Left ventricle myocardium inferior (tissue), 1 donor: ENCODE measurements at regions not wholly inside any gene's neighbourhood (a gene's known extent, or its start where the extent isn't known, plus 50 kb on each side); places are given as distances from the start of the nearest gene placed in this dataset.

Experiments
- DNase-seq: peaks from one replicate; pipeline ENCODE4 v3.0.0-alpha.2; 2020
- H3K27ac ChIP-seq: fragments of 200-600 bp; replicated peaks from 2 replicates; pipeline ENCODE4 v1.8.0; 2021
- H3K27me3 ChIP-seq: fragments of 200-600 bp; 2 replicates; pipeline ENCODE4 v1.8.0; 2021; ENCODE audit warnings: low read depth
- H3K36me3 ChIP-seq: fragments of 200-600 bp; 2 replicates; pipeline ENCODE4 v1.8.0; 2021
- H3K4me1 ChIP-seq: fragments of 200-600 bp; 2 replicates; pipeline ENCODE4 v1.8.0; 2021
- H3K4me3 ChIP-seq: fragments of 200-600 bp; 2 replicates; pipeline ENCODE4 v1.8.0; 2021; ENCODE audit warnings: mild to moderate bottlenecking, moderate library complexity
- H3K9me3 ChIP-seq: fragments of 200-600 bp; replicated peaks from 2 replicates; pipeline ENCODE4 v1.8.0; 2021
- intact Hi-C: fragments of 100-400 bp; cut with micrococcal nuclease; formaldehyde crosslinking; loops from one replicate; pipeline ENCODE4 v1.11.0; 2022
- TF ChIP-seq, protein P1 (sequence below): fragments of 200-600 bp; IDR thresholded peaks from 2 replicates; pipeline ENCODE4 v1.8.0; 2021; ENCODE audit warnings: antibody characterized with exemption, mild to moderate bottlenecking, borderline replicate concordance
- donor health status: DM: no; HTN: yes; CAD: no; lungs with severe emphysema.

DNA sequence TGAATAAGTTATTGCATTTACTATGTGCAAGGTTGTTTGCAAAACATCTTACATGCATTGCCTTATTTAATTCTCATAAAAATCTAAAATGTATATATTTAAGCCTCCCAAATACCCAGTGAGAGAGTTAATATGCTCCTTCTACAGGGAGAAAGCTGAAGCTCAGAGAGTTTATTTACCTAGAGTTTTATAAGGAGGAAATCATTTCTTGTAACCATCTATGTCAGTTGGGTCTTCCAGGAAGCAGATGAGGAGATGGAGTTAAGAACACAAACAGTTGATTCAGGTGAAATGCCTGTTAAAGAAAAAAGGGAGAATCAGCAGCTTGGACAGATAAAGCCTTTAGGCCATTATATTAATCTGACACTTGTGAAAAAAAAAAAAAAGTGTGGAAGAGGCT is 62.6 kb upstream of the DHX40 start:
- DNase-seq: no peak
- no peaks in the 10 kb centered on the region for H3K36me3 ChIP-seq
- no peak overlapping the region for H3K4me3 ChIP-seq
- peaks cover 7% of the 10 kb centered on the region for H3K4me1 ChIP-seq
- H3K27me3 ChIP-seq: no peaks in the 10 kb centered on the region
- H3K27ac ChIP-seq: no peak overlapping the region
- H3K9me3 ChIP-seq: no peaks in the 10 kb centered on the region
- intact Hi-C loops: no loop called here
- TF ChIP-seq, protein P1, sequence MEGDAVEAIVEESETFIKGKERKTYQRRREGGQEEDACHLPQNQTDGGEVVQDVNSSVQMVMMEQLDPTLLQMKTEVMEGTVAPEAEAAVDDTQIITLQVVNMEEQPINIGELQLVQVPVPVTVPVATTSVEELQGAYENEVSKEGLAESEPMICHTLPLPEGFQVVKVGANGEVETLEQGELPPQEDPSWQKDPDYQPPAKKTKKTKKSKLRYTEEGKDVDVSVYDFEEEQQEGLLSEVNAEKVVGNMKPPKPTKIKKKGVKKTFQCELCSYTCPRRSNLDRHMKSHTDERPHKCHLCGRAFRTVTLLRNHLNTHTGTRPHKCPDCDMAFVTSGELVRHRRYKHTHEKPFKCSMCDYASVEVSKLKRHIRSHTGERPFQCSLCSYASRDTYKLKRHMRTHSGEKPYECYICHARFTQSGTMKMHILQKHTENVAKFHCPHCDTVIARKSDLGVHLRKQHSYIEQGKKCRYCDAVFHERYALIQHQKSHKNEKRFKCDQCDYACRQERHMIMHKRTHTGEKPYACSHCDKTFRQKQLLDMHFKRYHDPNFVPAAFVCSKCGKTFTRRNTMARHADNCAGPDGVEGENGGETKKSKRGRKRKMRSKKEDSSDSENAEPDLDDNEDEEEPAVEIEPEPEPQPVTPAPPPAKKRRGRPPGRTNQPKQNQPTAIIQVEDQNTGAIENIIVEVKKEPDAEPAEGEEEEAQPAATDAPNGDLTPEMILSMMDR: no peak

DNA sequence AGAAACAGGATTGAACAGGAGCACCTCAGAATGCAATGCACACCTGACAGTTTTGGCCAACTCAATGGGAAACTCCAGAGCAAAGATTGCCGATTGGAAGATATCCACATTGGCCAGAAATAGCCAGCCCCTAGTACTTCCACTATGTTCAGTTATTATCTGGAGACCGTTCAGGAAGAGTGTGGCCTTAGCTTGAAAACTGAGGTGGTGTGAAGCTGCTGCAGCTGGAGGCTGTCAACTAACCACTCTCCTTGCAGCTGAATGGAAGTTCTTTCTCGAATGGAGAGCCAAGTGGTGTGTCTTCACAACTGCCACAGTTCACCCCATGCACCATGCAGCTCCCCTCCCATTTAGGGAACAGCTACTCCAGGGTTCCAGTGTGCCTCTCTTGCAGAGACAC is 61.9 kb upstream of the DHX40 start:
- Histone ChIP-seq H3K9me3 (no peaks in the 10 kb centered on the region), H3K4me1 (peaks cover 7% of the 10 kb centered on the region), H3K4me3 (no peak overlapping the region), H3K27ac (no peak overlapping the region), H3K36me3 (no peaks in the 10 kb centered on the region), H3K27me3 (no peaks in the 10 kb centered on the region)
- intact Hi-C loops: no loop called here
- no peak for DNase-seq
- TF ChIP-seq, protein P1: no peak

DNA sequence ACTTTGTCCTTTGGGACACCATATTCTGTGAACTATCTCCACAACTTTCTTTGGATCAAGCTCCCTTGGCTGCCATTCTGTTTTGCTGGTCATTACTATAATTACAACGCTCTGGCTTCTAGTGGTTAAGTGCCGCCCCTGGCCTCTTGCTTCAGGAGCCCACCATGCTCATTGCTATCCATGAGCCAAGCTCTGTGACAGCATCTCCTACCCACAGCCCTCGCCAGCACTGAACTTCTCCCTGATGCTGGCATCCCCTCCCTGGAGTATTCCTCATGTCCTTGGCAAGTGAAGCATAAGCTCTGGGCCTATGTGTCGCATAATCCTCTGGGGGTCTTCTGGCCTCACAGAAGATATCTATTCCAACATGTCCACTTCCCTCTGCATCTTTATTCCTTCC is 60.6 kb upstream of the DHX40 start:
- Histone ChIP-seq H3K4me3 (no peak overlapping the region), H3K36me3 (no peaks in the 10 kb centered on the region), H3K9me3 (no peaks in the 10 kb centered on the region), H3K27ac (no peak overlapping the region), H3K4me1 (no peaks in the 10 kb centered on the region), H3K27me3 (no peaks in the 10 kb centered on the region)
- intact Hi-C loops: no loop called here
- no peak for DNase-seq
- TF ChIP-seq, protein P1: no peak

DNA sequence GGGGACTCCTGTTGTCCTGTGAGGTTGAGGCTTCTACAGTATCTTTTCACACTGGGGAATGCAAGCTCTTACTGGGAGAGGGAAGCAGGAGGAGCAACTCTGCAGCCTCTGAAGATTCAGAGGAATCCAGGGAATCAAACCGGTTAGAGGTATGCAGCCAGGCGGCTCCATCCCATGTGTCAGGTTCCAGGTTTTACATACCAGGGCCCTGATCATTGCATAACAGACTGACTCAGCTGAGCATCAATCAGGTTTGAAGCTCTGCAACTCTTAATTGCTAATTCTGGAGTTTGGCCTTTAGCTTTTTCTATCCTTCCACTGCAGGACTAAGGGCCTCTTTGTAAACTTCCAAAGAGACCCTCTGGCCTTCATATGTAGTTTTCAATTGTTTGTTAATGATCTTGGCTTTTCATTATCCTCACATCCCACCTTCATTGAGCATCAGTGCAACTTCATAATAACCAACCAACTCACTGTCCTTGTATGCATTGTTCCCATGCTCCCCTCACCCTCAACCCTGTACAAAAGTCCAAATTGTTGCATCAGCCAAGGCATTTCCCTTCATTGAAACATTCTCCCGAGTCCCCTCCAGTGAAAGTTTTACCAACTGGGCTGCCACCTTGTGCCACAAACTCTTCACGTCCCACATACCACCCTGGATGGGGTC is 59.7 kb upstream of the DHX40 start:
- DNase-seq: no peak
- Histone ChIP-seq H3K9me3 (no peaks in the 10 kb centered on the region), H3K27ac (no peak overlapping the region), H3K27me3 (no peaks in the 10 kb centered on the region), H3K36me3 (no peaks in the 10 kb centered on the region), H3K4me1 (no peaks in the 10 kb centered on the region), H3K4me3 (no peak overlapping the region)
- TF ChIP-seq, protein P1: no peak
- intact Hi-C loops: no loop called here

DNA sequence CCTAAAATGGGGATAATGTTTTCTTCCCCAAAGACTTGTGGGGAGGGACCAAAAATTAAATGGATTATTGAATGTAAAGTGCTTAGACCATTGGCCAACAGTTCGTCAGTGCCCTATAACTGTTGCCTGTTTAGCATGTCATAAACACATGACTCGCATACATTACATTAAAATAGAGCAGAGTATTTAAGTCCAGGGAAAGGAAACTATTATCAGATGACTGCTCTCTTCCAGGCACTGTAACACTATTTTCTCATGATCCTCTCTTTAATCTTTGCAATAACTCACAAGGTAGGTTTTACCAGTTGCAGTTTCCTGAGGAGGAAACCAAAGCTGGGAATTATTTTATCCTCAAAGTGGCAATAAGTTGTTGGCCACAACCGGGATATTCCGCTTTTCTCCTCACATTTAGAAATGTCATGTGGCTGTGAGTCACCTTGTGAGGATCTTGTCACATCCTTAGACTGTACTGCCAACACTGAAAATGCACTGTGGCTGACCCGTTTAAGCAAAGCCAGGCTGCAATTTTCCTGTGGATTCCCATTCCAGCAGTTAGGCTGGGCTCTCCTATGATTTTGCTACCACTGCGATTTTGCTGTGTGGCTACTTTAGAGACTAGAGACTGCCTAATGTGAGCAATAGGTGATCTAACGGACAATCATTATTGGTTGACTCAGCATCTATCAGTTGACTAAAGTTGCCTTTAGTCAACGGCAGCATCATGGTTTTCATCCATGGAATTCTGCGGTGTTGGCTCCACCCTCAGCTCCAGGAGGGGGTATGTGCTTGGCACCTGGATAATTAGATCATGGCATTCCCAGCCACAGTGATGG is 58.3 kb upstream of the DHX40 start:
- DNase-seq: no peak
- H3K36me3 ChIP-seq: no peaks in the 10 kb centered on the region
- TF ChIP-seq, protein P1: no peak
- H3K9me3 ChIP-seq: no peaks in the 10 kb centered on the region
- no peak overlapping the region for H3K27ac ChIP-seq
- intact Hi-C loops: no loop called here
- H3K4me3 ChIP-seq: no peak overlapping the region
- H3K27me3 ChIP-seq: no peaks in the 10 kb centered on the region
- no peaks in the 10 kb centered on the region for H3K4me1 ChIP-seq
